H1 (cell line): ENCODE measurements at regions not wholly inside any gene's neighbourhood (a gene's known extent, or its start where the extent isn't known, plus 50 kb on each side); places are given as distances from the start of the nearest gene placed in this dataset.

ENCODE experiments used
- CBX5 ChIP-seq: fragments of 300-800, 300-1000 bp; sonication (generic); IDR thresholded peaks from 2 replicates; pipeline ENCODE4 v1.7.1; 2016; ENCODE audit warnings: antibody characterized with exemption, low read length, low read depth
- EP300 ChIP-seq, 2 experiments: IDR thresholded peaks; 1 replicate in 1 of 2; 2 replicates in 1 of 2; pipeline ENCODE4 v1.6.1; 2011 to 2012; ENCODE audit warnings: low read depth in 2 of 2, low read length in 2 of 2, mild to moderate bottlenecking in 2 of 2, borderline replicate concordance in 1 of 2, inconsistent platforms in 1 of 2, moderate library complexity in 1 of 2
- EZH2 ChIP-seq: fragments of 200-600 bp; sonication (generic); IDR thresholded peaks from 2 replicates; pipeline ENCODE4 v1.7.1; 2012; ENCODE audit warnings: low read depth, mild to moderate bottlenecking, moderate library complexity, low read length, inconsistent platforms; ENCODE audit not compliant: severe bottlenecking
- JUN ChIP-seq: IDR thresholded peaks from 2 replicates; pipeline ENCODE4 v1.6.1; 2011; ENCODE audit warnings: low read depth, mild to moderate bottlenecking, improper control_type of control experiment, low read length
- POLR2A ChIP-seq, 2 experiments: IDR thresholded peaks; 1 replicate in 1 of 2; 2 replicates in 1 of 2; pipeline ENCODE4 v1.6.1; 2011; ENCODE audit warnings: low read depth in 2 of 2, low read length in 2 of 2, mild to moderate bottlenecking in 2 of 2; ENCODE audit errors: control extremely low read depth in 1 of 2
- POU5F1 ChIP-seq: IDR thresholded peaks from 2 replicates; pipeline ENCODE4 v1.6.1; 2011; ENCODE audit warnings: low read depth, mild to moderate bottlenecking, low read length, moderate library complexity
- RBBP5 ChIP-seq: IDR thresholded peaks from 2 replicates; pipeline ENCODE4 v1.7.1; 2012; ENCODE audit warnings: low read depth, mild to moderate bottlenecking, inconsistent platforms, low read length, moderate library complexity, borderline replicate concordance
- RXRA ChIP-seq: IDR thresholded peaks from 2 replicates; pipeline ENCODE4 v1.6.1; 2011; ENCODE audit warnings: low read depth, mild to moderate bottlenecking, low read length, moderate library complexity; ENCODE audit not compliant: insufficient read depth
- SIN3A ChIP-seq, 2 experiments: IDR thresholded peaks in 1 of 2; conservative IDR thresholded peaks in 1 of 2; 2 replicates each; pipeline ENCODE4 v1.6.1; 2011 to 2012; ENCODE audit warnings: low read length in 2 of 2, improper control_type of control experiment in 1 of 2, low read depth in 1 of 2, mild to moderate bottlenecking in 1 of 2
- SP1 ChIP-seq: IDR thresholded peaks from 2 replicates; pipeline ENCODE4 v1.6.1; 2011; ENCODE audit warnings: low read depth, low read length
- TAF1 ChIP-seq: IDR thresholded peaks from 2 replicates; pipeline ENCODE4 v1.6.1; 2011; ENCODE audit warnings: mild to moderate bottlenecking, low read depth, low read length
- TF ChIP-seq, protein P1 (sequence below), 3 experiments: IDR thresholded peaks; 1 replicate in 2 of 3; 2 replicates in 1 of 3; pipeline versions ENCODE4 v1.5.1 to v1.6.1; 2011; ENCODE audit warnings: low read length in 3 of 3, mild to moderate bottlenecking in 3 of 3, inconsistent platforms in 2 of 3, low read depth in 1 of 3, moderate library complexity in 1 of 3; ENCODE audit not compliant: insufficient read depth in 1 of 3; ENCODE audit errors: control extremely low read depth in 1 of 3
- TF ChIP-seq, protein P2 (sequence below): IDR thresholded peaks from 2 replicates; pipeline ENCODE4 v1.6.1; 2012; ENCODE audit warnings: inconsistent platforms

DNA sequence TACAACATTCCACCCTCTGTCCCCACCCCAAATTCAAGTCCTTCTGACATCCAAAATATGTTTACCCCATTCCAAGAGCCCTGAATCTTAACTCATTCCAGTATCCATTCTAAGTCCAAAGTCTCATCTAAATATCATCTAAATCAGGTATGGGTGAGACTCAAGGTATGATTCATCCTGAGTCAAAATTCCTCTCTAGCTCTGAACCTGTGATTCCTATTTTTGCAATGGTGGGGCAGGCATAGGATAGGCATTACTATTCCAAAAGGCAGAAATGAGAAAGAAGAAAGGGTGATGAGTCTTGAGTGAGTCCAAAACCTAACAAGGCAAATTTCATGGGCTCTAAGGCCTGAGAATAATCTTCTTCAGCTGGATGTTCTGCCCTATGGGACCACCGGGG lies 140.3 kb upstream of the FAR2 start:
- TF ChIP-seq, protein P1, sequence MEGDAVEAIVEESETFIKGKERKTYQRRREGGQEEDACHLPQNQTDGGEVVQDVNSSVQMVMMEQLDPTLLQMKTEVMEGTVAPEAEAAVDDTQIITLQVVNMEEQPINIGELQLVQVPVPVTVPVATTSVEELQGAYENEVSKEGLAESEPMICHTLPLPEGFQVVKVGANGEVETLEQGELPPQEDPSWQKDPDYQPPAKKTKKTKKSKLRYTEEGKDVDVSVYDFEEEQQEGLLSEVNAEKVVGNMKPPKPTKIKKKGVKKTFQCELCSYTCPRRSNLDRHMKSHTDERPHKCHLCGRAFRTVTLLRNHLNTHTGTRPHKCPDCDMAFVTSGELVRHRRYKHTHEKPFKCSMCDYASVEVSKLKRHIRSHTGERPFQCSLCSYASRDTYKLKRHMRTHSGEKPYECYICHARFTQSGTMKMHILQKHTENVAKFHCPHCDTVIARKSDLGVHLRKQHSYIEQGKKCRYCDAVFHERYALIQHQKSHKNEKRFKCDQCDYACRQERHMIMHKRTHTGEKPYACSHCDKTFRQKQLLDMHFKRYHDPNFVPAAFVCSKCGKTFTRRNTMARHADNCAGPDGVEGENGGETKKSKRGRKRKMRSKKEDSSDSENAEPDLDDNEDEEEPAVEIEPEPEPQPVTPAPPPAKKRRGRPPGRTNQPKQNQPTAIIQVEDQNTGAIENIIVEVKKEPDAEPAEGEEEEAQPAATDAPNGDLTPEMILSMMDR (IDR thresholded peaks at IDR 0.05; ENCODE audit: control extremely low read depth in 1 of 3, insufficient read depth in 1 of 3, low read depth in 1 of 3, low read length in 3 of 3) = no peak
- no peak for TF ChIP-seq CBX5
- no peak for TF ChIP-seq SP1
- TF ChIP-seq, protein P2, sequence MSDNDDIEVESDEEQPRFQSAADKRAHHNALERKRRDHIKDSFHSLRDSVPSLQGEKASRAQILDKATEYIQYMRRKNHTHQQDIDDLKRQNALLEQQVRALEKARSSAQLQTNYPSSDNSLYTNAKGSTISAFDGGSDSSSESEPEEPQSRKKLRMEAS = no peak
- no peak for TF ChIP-seq JUN
- no peak for TF ChIP-seq TAF1
- no peak for TF ChIP-seq EP300 (IDR thresholded peaks at IDR 0.05; ENCODE audit: borderline replicate concordance in 1 of 2, low read depth in 2 of 2, low read length in 2 of 2)
- TF ChIP-seq EZH2 = no peak
- no peak for TF ChIP-seq SIN3A (conservative IDR thresholded peaks at IDR 0.05 in 1 of 2, IDR thresholded peaks at IDR 0.05 in 1 of 2; ENCODE audit: low read depth in 1 of 2, low read length in 2 of 2)
- no peak for TF ChIP-seq RXRA
- TF ChIP-seq POLR2A (IDR thresholded peaks at IDR 0.05; ENCODE audit: control extremely low read depth in 1 of 2, low read depth in 2 of 2, low read length in 2 of 2) = no peak
- TF ChIP-seq RBBP5 = no peak
- no peak for TF ChIP-seq POU5F1
